ENCODE measurements at regions not wholly inside any gene's neighbourhood (a gene's known extent, or its start where the extent isn't known, plus 50 kb on each side); places are given as distances from the start of the nearest gene placed in this dataset.

GRCh38 chr2:52810460-52810859 lies 957.1 kb upstream of the CHAC2 start:
- Histone ChIP-seq H3K4me1 (ENCODE audit: control insufficient read depth in 5 of 5, insufficient read depth in 5 of 5, low read length in 5 of 5) (no peaks in the 10 kb centered on the region), H3K4me3 (ENCODE audit: low read depth in 1 of 5, low read length in 5 of 5) (no peak overlapping the region), H3K36me3 (ENCODE audit: control insufficient read depth in 5 of 5, insufficient read depth in 5 of 5, low read length in 5 of 5) (no peaks in the 10 kb centered on the region), H3K27ac (ENCODE audit: low read depth, low read length) (no peak overlapping the region), H3K9me3 (ENCODE audit: control insufficient read depth in 5 of 5, low read length in 5 of 5) (no peaks in the 10 kb centered on the region), H3K27me3 (ENCODE audit: control insufficient read depth in 5 of 5, insufficient read depth in 4 of 5, low read length in 5 of 5) (no peaks in the 10 kb centered on the region), H3K9ac (ENCODE audit: low read length in 5 of 5) (no peak overlapping the region)

GRCh38 chr2:52805901-52806410 lies 961.6 kb upstream of the CHAC2 start:
- Histone ChIP-seq H3K27ac (ENCODE audit: low read depth, low read length) (no peak overlapping the region), H3K9ac (ENCODE audit: low read length in 5 of 5) (no peak overlapping the region), H3K9me3 (ENCODE audit: control insufficient read depth in 5 of 5, low read length in 5 of 5) (peaks cover 0 to 12% (median 6%) of the 10 kb centered on the region in 5 donors), H3K4me1 (ENCODE audit: control insufficient read depth in 5 of 5, insufficient read depth in 5 of 5, low read length in 5 of 5) (no peaks in the 10 kb centered on the region), H3K36me3 (ENCODE audit: control insufficient read depth in 5 of 5, insufficient read depth in 5 of 5, low read length in 5 of 5) (no peaks in the 10 kb centered on the region), H3K27me3 (ENCODE audit: control insufficient read depth in 5 of 5, insufficient read depth in 4 of 5, low read length in 5 of 5) (no peaks in the 10 kb centered on the region), H3K4me3 (ENCODE audit: low read depth in 1 of 5, low read length in 5 of 5) (no peak overlapping the region)

- no peaks in the 10 kb centered on the region for H3K36me3 ChIP-seq (ENCODE audit: control insufficient read depth in 5 of 5, insufficient read depth in 5 of 5, low read length in 5 of 5)
- H3K27me3 ChIP-seq (ENCODE audit: control insufficient read depth in 5 of 5, insufficient read depth in 4 of 5, low read length in 5 of 5) = no peaks in the 10 kb centered on the region
- H3K27ac ChIP-seq (ENCODE audit: low read depth, low read length) = no peak overlapping the region
- peaks cover 0 to 6% (median 0%) of the 10 kb centered on the region in 5 donors for H3K4me1 ChIP-seq (ENCODE audit: control insufficient read depth in 5 of 5, insufficient read depth in 5 of 5, low read length in 5 of 5)
- H3K4me3 ChIP-seq (ENCODE audit: low read depth in 1 of 5, low read length in 5 of 5) = no peak overlapping the region
- H3K9me3 ChIP-seq (ENCODE audit: control insufficient read depth in 5 of 5, low read length in 5 of 5) = peaks cover 0 to 6% (median 0%) of the 10 kb centered on the region in 5 donors
- no peak overlapping the region for H3K9ac ChIP-seq (ENCODE audit: low read length in 5 of 5)
These were observed 973.0 kb upstream of the CHAC2 start for GRCh38 chr2:52794581-52794980.

DNA sequence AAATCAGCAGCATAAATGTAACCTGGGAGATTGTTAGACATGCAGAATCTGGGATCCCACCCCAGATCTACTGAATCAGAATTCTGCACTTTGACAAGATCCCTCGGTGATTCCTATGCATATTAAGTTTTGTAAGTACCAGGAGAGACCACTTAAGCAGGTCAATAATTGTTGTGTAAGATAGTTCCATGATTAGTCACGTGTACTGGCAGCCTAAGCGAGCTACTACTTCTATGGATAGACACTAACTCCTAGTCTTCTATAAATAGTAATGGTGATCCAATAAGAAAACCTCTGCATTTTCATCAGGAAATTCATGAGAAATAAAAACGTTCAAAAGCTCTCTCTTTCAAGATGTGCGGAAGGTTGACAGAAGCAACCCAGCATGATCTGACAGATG lies 988.2 kb upstream of the CHAC2 start:
- Histone ChIP-seq H3K27ac (ENCODE audit: low read depth, low read length) (no peak overlapping the region), H3K9ac (ENCODE audit: low read length in 5 of 5) (no peak overlapping the region), H3K36me3 (ENCODE audit: control insufficient read depth in 5 of 5, insufficient read depth in 5 of 5, low read length in 5 of 5) (no peaks in the 10 kb centered on the region), H3K9me3 (ENCODE audit: control insufficient read depth in 5 of 5, low read length in 5 of 5) (no peaks in the 10 kb centered on the region), H3K27me3 (ENCODE audit: control insufficient read depth in 5 of 5, insufficient read depth in 4 of 5, low read length in 5 of 5) (no peaks in the 10 kb centered on the region), H3K4me3 (ENCODE audit: low read depth in 1 of 5, low read length in 5 of 5) (no peak overlapping the region), H3K4me1 (ENCODE audit: control insufficient read depth in 5 of 5, insufficient read depth in 5 of 5, low read length in 5 of 5) (no peaks in the 10 kb centered on the region)

- H3K4me1 ChIP-seq (ENCODE audit: control insufficient read depth in 5 of 5, insufficient read depth in 5 of 5, low read length in 5 of 5) = no peaks in the 10 kb centered on the region
- H3K9ac ChIP-seq (ENCODE audit: low read length in 5 of 5) = no peak overlapping the region
- H3K4me3 ChIP-seq (ENCODE audit: low read depth in 1 of 5, low read length in 5 of 5) = no peak overlapping the region
- peaks cover 0 to 3% (median 0%) of the 10 kb centered on the region in 5 donors for H3K9me3 ChIP-seq (ENCODE audit: control insufficient read depth in 5 of 5, low read length in 5 of 5)
- H3K27ac ChIP-seq (ENCODE audit: low read depth, low read length) = no peak overlapping the region
- no peaks in the 10 kb centered on the region for H3K36me3 ChIP-seq (ENCODE audit: control insufficient read depth in 5 of 5, insufficient read depth in 5 of 5, low read length in 5 of 5)
- H3K27me3 ChIP-seq (ENCODE audit: control insufficient read depth in 5 of 5, insufficient read depth in 4 of 5, low read length in 5 of 5) = no peaks in the 10 kb centered on the region
These were observed 991.0 kb upstream of the CHAC2 start for GRCh38 chr2:52776571-52776970.

DNA sequence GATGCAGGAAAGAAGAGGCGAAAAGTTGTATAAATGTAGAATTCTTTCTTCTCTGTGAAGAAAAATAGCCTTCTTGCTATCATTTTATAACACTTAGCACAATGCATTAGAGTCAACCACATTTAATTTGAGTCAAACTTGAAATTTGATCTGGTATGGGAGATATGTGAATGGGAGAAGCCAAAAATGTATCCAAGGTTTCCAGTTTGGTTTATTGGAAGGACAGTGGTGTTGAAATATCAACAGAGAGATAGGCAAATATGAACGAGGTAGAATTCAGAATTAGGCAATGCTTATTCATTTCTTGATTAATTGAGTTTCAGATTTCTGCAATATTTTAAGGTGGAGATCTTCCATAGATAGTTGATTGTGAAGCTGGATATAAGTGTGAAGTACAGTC lies 991.9 kb upstream of the CHAC2 start:
- Histone ChIP-seq H3K27me3 (ENCODE audit: control insufficient read depth in 5 of 5, insufficient read depth in 4 of 5, low read length in 5 of 5) (no peaks in the 10 kb centered on the region), H3K9ac (ENCODE audit: low read length in 5 of 5) (no peak overlapping the region), H3K4me3 (ENCODE audit: low read depth in 1 of 5, low read length in 5 of 5) (no peak overlapping the region), H3K9me3 (ENCODE audit: control insufficient read depth in 5 of 5, low read length in 5 of 5) (peaks cover 0 to 6% (median 0%) of the 10 kb centered on the region in 5 donors), H3K36me3 (ENCODE audit: control insufficient read depth in 5 of 5, insufficient read depth in 5 of 5, low read length in 5 of 5) (no peaks in the 10 kb centered on the region), H3K4me1 (ENCODE audit: control insufficient read depth in 5 of 5, insufficient read depth in 5 of 5, low read length in 5 of 5) (no peaks in the 10 kb centered on the region), H3K27ac (ENCODE audit: low read depth, low read length) (no peak overlapping the region)

- no peak overlapping the region for H3K27ac ChIP-seq (ENCODE audit: low read depth, low read length)
- H3K9ac ChIP-seq (ENCODE audit: low read length in 5 of 5) = no peak overlapping the region
These were observed 1001.9 kb upstream of the CHAC2 start for GRCh38 chr2:52765735-52766134.

GRCh38 chr2:52749764-52750163 lies 1017.8 kb upstream of the CHAC2 start:
- Histone ChIP-seq H3K4me1 (ENCODE audit: control insufficient read depth in 5 of 5, insufficient read depth in 5 of 5, low read length in 5 of 5) (no peaks in the 10 kb centered on the region), H3K4me3 (ENCODE audit: low read depth in 1 of 5, low read length in 5 of 5) (no peak overlapping the region), H3K9ac (ENCODE audit: low read length in 5 of 5) (no peak overlapping the region), H3K27me3 (ENCODE audit: control insufficient read depth in 5 of 5, insufficient read depth in 4 of 5, low read length in 5 of 5) (no peaks in the 10 kb centered on the region), H3K9me3 (ENCODE audit: control insufficient read depth in 5 of 5, low read length in 5 of 5) (peaks cover 0 to 15% (median 12%) of the 10 kb centered on the region in 5 donors), H3K36me3 (ENCODE audit: control insufficient read depth in 5 of 5, insufficient read depth in 5 of 5, low read length in 5 of 5) (no peaks in the 10 kb centered on the region), H3K27ac (ENCODE audit: low read depth, low read length) (no peak overlapping the region)

More at GRCh38 chr2:52765735-52766134, 1001.9 kb upstream of the CHAC2 start:
- peaks cover 0 to 12% (median 0%) of the 10 kb centered on the region in 5 donors for H3K9me3 ChIP-seq (ENCODE audit: control insufficient read depth in 5 of 5, low read length in 5 of 5)
- no peaks in the 10 kb centered on the region for H3K4me1 ChIP-seq (ENCODE audit: control insufficient read depth in 5 of 5, insufficient read depth in 5 of 5, low read length in 5 of 5)
- H3K4me3 ChIP-seq (ENCODE audit: low read depth in 1 of 5, low read length in 5 of 5) = no peak overlapping the region
- H3K27me3 ChIP-seq (ENCODE audit: control insufficient read depth in 5 of 5, insufficient read depth in 4 of 5, low read length in 5 of 5) = no peaks in the 10 kb centered on the region
- H3K36me3 ChIP-seq (ENCODE audit: control insufficient read depth in 5 of 5, insufficient read depth in 5 of 5, low read length in 5 of 5) = no peaks in the 10 kb centered on the region

DNA sequence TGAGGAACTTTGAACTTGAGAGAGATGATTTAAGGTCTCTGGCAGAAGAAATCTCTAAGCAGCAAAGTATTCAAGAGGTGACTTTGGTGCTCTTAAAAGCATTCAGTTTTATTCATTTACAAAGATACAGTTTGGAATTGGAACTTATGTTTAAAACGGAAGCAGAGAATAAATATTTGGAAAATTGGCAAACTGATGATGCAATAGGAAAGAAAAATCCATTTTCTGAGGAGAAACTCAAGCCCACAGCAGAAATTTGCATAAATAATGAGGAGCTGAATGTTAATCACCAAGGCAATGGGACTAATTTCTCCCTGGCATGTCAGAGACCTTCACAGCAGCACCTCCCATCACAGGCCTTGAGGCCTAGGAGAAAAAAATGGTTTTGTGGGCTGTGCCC lies 1022.5 kb upstream of the CHAC2 start:
- no peak overlapping the region for H3K27ac ChIP-seq (ENCODE audit: low read depth, low read length)
- no peak overlapping the region for H3K9ac ChIP-seq (ENCODE audit: low read length in 5 of 5)
- H3K27me3 ChIP-seq (ENCODE audit: control insufficient read depth in 5 of 5, insufficient read depth in 4 of 5, low read length in 5 of 5) = no peaks in the 10 kb centered on the region
- H3K36me3 ChIP-seq (ENCODE audit: control insufficient read depth in 5 of 5, insufficient read depth in 5 of 5, low read length in 5 of 5) = no peaks in the 10 kb centered on the region
- H3K4me1 ChIP-seq (ENCODE audit: control insufficient read depth in 5 of 5, insufficient read depth in 5 of 5, low read length in 5 of 5) = no peaks in the 10 kb centered on the region
- H3K9me3 ChIP-seq (ENCODE audit: control insufficient read depth in 5 of 5, low read length in 5 of 5) = peaks cover 0 to 18% (median 9%) of the 10 kb centered on the region in 5 donors
- H3K4me3 ChIP-seq (ENCODE audit: low read depth in 1 of 5, low read length in 5 of 5) = no peak overlapping the region

- Histone ChIP-seq H3K27me3 (ENCODE audit: control insufficient read depth in 5 of 5, insufficient read depth in 4 of 5, low read length in 5 of 5) (no peaks in the 10 kb centered on the region), H3K27ac (ENCODE audit: low read depth, low read length) (no peak overlapping the region), H3K9me3 (ENCODE audit: control insufficient read depth in 5 of 5, low read length in 5 of 5) (peaks cover 0 to 4% (median 0%) of the 10 kb centered on the region in 5 donors), H3K9ac (ENCODE audit: low read length in 5 of 5) (no peak overlapping the region), H3K4me3 (ENCODE audit: low read depth in 1 of 5, low read length in 5 of 5) (no peak overlapping the region), H3K36me3 (ENCODE audit: control insufficient read depth in 5 of 5, insufficient read depth in 5 of 5, low read length in 5 of 5) (no peaks in the 10 kb centered on the region), H3K4me1 (ENCODE audit: control insufficient read depth in 5 of 5, insufficient read depth in 5 of 5, low read length in 5 of 5) (no peaks in the 10 kb centered on the region)
These were observed 1034.7 kb upstream of the CHAC2 start for GRCh38 chr2:52732849-52733395.

Data from subcutaneous abdominal adipose tissue (tissue), 5 donors.